Progenitor cell of endocrine pancreas (in vitro differentiated cells): ENCODE measurements at regions not wholly inside any gene's neighbourhood (a gene's known extent, or its start where the extent isn't known, plus 50 kb on each side); places are given as distances from the start of the nearest gene placed in this dataset.
"Not testable (repeated sequence)": the region's sequence is repeated elsewhere in the genome, so short reads cannot be mapped to it uniquely, and the experiment has no call there.

ENCODE experiments used
- DNase-seq: peaks from one replicate; pipeline ENCODE4 v3.0.0; 2021; ENCODE audit warnings: low spot score; ENCODE audit not compliant: unreplicated experiment
- H3K27ac Mint-ChIP-seq: 2 replicates; pipeline ENCODE4 v1.8.0; 2021; ENCODE audit warnings: mild to moderate bottlenecking, moderate library complexity, mixed read lengths
- H3K27me3 Mint-ChIP-seq: 2 replicates; pipeline ENCODE4 v1.8.0; 2021; ENCODE audit warnings: mixed read lengths
- H3K36me3 Mint-ChIP-seq: 2 replicates; pipeline ENCODE4 v1.8.0; 2022; ENCODE audit warnings: mixed read lengths; ENCODE audit not compliant: insufficient read depth
- H3K4me1 Mint-ChIP-seq: 2 replicates; pipeline ENCODE4 v1.8.0; 2021; ENCODE audit warnings: low read depth, mixed read lengths
- H3K4me3 Mint-ChIP-seq: 2 replicates; pipeline ENCODE4 v1.8.0; 2021; ENCODE audit warnings: low read depth, mild to moderate bottlenecking, moderate library complexity, mixed read lengths
- H3K9me3 Mint-ChIP-seq: 2 replicates; pipeline ENCODE4 v1.8.0; 2021; ENCODE audit warnings: low read depth, mixed read lengths
- TF ChIP-seq, protein P1 (sequence below): fragments of 200-600 bp; sonication (generic); IDR thresholded peaks from one replicate; pipeline ENCODE4 v1.5.0; 2021; ENCODE audit warnings: antibody characterized with exemption, mild to moderate bottlenecking; ENCODE audit not compliant: unreplicated experiment

DNA sequence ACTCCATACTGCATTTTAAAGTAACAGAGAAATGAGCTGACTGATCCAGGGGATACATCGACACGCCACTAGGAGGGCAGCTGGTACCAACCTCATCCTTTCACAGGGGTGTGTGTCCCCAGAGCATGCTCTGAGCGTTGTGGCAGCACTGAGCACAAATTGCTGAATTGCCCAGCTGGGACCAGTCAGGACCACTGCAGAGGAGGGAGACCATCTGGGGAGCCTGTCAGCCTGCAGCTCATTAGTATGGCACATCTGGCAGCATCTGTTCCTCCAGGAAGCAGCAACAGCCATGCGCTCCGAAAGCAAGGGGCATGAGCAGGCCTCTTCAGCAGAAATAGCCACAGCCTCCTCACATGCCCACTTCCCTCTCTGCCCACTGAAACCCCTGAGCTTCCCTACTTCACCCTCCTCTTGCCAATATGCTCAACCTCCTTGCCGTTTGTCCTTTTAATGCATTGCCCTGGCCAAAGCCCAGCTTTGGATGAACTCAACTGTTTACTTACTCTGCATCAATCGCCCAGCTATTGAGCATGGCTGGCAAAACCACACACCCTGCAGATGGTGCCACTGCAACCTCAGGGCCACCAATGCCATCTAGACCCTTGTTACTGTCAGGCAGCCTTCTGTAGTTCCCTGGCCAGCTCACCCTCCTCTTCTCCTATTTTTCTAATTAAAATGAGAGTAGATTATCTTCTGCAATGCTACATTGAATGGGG lies 77.6 kb upstream of the NEDD9 start:
- Mint-ChIP-seq H3K36me3 (peaks cover under 1% of the 10 kb centered on the region), H3K9me3 (peaks cover 5% of the 10 kb centered on the region), H3K27me3 (peaks cover 2% of the 10 kb centered on the region), H3K4me3 (no peak overlapping the region), H3K27ac (no peak overlapping the region), H3K4me1 (no peaks in the 10 kb centered on the region)
- TF ChIP-seq, protein P1, sequence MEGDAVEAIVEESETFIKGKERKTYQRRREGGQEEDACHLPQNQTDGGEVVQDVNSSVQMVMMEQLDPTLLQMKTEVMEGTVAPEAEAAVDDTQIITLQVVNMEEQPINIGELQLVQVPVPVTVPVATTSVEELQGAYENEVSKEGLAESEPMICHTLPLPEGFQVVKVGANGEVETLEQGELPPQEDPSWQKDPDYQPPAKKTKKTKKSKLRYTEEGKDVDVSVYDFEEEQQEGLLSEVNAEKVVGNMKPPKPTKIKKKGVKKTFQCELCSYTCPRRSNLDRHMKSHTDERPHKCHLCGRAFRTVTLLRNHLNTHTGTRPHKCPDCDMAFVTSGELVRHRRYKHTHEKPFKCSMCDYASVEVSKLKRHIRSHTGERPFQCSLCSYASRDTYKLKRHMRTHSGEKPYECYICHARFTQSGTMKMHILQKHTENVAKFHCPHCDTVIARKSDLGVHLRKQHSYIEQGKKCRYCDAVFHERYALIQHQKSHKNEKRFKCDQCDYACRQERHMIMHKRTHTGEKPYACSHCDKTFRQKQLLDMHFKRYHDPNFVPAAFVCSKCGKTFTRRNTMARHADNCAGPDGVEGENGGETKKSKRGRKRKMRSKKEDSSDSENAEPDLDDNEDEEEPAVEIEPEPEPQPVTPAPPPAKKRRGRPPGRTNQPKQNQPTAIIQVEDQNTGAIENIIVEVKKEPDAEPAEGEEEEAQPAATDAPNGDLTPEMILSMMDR: peak; percentile 8
- DNase-seq: no peak

DNA sequence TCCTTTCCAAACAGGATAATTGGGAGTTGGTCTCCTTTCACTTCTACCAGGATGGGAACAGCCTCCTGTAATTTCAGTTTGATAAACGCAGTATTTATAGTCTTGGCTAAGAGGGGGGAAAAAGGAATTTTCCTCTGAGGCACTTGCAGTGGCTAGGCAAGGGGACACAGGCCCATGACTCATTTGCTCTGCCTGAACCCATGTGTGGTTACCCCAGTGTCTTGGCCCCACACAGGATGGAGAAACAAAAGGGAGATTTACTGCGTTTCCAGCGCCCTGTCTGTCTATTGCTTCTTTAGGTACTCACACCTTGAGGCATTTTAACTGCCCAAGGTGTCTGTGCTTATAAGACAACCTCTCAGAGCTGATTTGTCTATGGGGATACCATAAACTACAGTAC lies 74.8 kb upstream of the NEDD9 start:
- TF ChIP-seq, protein P1: no peak
- H3K27ac Mint-ChIP-seq: no peak overlapping the region
- no peaks in the 10 kb centered on the region for H3K4me1 Mint-ChIP-seq
- H3K36me3 Mint-ChIP-seq: peaks cover 6% of the 10 kb centered on the region
- DNase-seq: no peak
- no peak overlapping the region for H3K4me3 Mint-ChIP-seq
- peaks cover 2% of the 10 kb centered on the region for H3K27me3 Mint-ChIP-seq
- peaks cover 13% of the 10 kb centered on the region for H3K9me3 Mint-ChIP-seq

DNA sequence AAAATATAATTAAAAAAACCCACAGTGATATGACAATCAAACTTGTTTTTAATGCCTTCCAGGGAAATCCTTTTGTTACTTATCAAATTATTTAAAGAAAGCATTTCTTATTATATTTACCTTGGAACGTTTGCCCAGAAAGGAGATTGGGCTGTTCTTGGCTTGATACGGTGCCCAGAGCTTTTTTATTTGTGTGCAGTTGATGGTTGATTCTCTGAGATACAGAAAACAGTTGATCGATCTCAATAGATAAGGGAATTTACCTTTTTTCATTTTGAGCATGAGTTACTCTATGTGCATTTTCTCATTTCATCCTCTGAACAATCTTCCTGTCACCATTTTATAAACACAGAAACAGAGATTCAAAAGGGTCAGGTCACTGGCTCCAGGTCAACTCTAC lies 72.5 kb upstream of the NEDD9 start:
- no peak for DNase-seq
- no peak overlapping the region for H3K27ac Mint-ChIP-seq

DNA sequence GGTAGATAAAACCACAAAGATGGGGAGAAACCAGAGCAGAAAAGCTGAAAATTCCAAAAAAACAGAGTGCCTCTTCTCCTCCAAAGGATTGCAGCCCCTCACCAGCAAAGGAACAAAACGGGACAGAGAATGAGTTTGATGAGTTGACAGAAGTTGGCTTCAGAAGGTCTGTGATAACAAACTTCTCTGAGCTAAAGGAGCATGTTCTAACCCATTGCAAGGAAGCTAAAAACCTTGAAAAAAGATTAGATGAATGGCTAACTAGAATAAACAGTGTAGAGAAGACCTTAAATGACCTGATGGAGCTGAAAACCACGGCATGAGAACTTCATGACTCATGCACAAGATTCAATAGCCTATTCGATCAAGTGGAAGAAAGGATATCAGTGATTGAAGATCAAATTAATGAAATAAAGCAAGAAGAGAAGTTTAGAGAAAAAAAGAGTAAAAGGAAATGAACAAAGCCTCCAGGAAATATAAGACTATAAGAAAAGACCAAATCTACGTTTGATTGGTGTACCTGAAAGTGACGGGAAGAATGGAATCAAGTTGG lies 67.5 kb upstream of the NEDD9 start:
- Mint-ChIP-seq H3K27ac (peak overlapping the region; percentile 89), H3K9me3 (peaks cover 44% of the 10 kb centered on the region), H3K36me3 (peaks cover 23% of the 10 kb centered on the region)
- H3K4me3 Mint-ChIP-seq, H3K4me1 Mint-ChIP-seq, H3K27me3 Mint-ChIP-seq, DNase-seq: not testable (repeated sequence)

More for the DNA sequence above, 72.5 kb upstream of the NEDD9 start:
- peaks cover 16% of the 10 kb centered on the region for H3K36me3 Mint-ChIP-seq
- no peaks in the 10 kb centered on the region for H3K4me1 Mint-ChIP-seq
- no peaks in the 10 kb centered on the region for H3K27me3 Mint-ChIP-seq
- H3K4me3 Mint-ChIP-seq: no peak overlapping the region
- TF ChIP-seq, protein P1: no peak
- H3K9me3 Mint-ChIP-seq: peaks cover 29% of the 10 kb centered on the region

DNA sequence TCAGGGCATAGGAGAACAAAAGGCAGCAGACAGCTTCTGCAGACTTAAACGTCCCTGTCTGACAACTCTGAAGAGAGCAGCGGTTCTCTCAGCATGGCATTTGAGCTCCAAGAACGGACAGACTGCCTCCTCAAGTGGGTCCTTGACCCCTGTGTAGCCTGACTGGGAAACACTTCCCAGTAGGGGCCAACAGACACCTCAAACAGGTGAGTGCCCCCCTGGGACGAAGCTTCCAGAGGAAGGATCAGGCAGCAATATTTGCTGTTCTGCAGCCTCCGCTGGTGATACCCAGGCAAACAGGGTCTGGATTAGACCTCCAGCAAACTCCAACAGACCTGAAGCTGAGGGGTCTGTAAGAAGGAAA lies 66.9 kb upstream of the NEDD9 start:
- not testable (repeated sequence) for DNase-seq, H3K4me1 Mint-ChIP-seq, H3K27me3 Mint-ChIP-seq
- peak overlapping the region; percentile 89 for H3K27ac Mint-ChIP-seq
- peaks cover 23% of the 10 kb centered on the region for H3K36me3 Mint-ChIP-seq
- H3K9me3 Mint-ChIP-seq: peaks cover 44% of the 10 kb centered on the region
- H3K4me3 Mint-ChIP-seq: peak overlapping the region; percentile 7

DNA sequence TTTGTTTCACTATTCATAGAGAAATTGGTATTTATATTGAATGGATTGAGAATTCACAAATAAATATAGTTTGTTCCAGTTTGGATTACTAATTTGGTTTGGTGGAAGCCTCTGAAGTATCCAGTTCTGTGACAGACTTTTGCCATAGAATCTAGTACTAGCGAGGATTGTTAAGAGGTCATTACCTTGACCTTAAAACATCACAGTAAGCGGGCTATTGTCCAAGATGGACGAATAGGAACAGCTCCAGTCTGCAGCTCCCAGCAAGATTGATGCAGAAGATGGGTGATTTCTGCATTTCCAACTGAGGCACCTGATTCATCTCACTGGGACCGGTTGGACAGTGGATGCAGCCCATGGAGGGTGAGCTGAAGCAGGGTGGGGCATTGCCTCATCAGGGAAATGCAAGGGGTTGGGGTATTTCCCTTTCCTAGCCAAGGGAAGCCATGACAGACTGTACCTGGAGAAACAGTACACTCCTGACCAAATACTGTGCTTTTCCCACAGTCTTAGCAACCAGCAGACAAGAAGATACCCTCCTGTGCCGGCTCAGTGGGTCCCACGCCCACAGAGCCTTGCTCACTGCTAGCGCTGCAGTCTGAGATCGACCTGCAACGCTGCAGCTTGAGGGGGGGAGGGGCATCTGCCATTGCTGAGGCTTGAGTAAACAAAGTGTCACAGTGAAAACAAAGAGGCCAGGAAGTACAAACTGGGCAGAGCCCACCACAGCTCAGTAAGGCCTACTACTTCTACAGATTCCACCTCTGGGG lies 66.4 kb upstream of the NEDD9 start:
- H3K27ac Mint-ChIP-seq: peak overlapping the region; percentile 89
- peaks cover 41% of the 10 kb centered on the region for H3K9me3 Mint-ChIP-seq
- peaks cover 10% of the 10 kb centered on the region for H3K4me1 Mint-ChIP-seq
- TF ChIP-seq, protein P1: no peak
- H3K27me3 Mint-ChIP-seq: no peaks in the 10 kb centered on the region
- no peak overlapping the region for H3K4me3 Mint-ChIP-seq
- peaks cover 23% of the 10 kb centered on the region for H3K36me3 Mint-ChIP-seq
- DNase-seq: peak; percentile 14
